ENCODE measurements at regions not wholly inside any gene's neighbourhood (a gene's known extent, or its start where the extent isn't known, plus 50 kb on each side); places are given as distances from the start of the nearest gene placed in this dataset.

GRCh38 chr11:134489728-134490127 is 77.7 kb upstream of the B3GAT1 start:
- Histone ChIP-seq H3K9me3 (ENCODE audit: control insufficient read depth, low read depth, low read length) (no peaks in the 10 kb centered on the region), H3K4me1 (ENCODE audit: control insufficient read depth, insufficient read depth, low read length) (no peaks in the 10 kb centered on the region), H3K27me3 (ENCODE audit: control insufficient read depth, insufficient read depth, low read length) (no peaks in the 10 kb centered on the region), H3K36me3 (ENCODE audit: control insufficient read depth, insufficient read depth, low read length) (no peaks in the 10 kb centered on the region), H3K4me3 (ENCODE audit: low read length) (no peak overlapping the region), H3K27ac (ENCODE audit: low read length) (no peak overlapping the region)
- WGBS (ENCODE audit: insufficient coverage, low lambda C conversion rate) = no CpG with 5 or more reads among the region's 5 CpGs
- no peak for DNase-seq

DNA sequence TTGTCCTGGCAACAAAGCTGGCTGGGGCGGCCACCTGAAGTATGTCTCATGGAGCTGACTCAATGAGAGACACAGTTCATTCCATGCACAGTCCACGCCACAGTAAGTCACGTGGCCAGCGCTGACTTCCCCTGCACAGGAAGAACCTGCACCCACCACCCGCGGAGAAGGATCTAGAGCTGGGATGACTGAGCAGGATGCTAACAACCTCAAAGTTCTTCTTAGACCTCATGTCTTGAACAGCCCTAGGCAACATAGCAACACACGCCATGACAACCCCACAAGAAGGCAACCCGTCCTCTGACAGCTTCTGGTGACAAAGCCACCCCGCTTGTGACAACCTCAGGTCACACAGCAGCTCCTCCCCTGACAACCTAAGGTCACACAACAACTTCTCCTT is 76.9 kb upstream of the B3GAT1 start:
- WGBS (ENCODE audit: insufficient coverage, low lambda C conversion rate) = no CpG with 5 or more reads among the region's 9 CpGs
- peaks cover 2% of the 10 kb centered on the region for H3K36me3 ChIP-seq (ENCODE audit: control insufficient read depth, insufficient read depth, low read length)
- H3K27ac ChIP-seq (ENCODE audit: low read length) = no peak overlapping the region
- DNase-seq = no peak
- H3K9me3 ChIP-seq (ENCODE audit: control insufficient read depth, low read depth, low read length) = no peaks in the 10 kb centered on the region
- no peak overlapping the region for H3K4me3 ChIP-seq (ENCODE audit: low read length)
- H3K27me3 ChIP-seq (ENCODE audit: control insufficient read depth, insufficient read depth, low read length) = no peaks in the 10 kb centered on the region
- no peaks in the 10 kb centered on the region for H3K4me1 ChIP-seq (ENCODE audit: control insufficient read depth, insufficient read depth, low read length)

GRCh38 chr11:134488512-134488911 is 76.5 kb upstream of the B3GAT1 start:
- Histone ChIP-seq H3K4me1 (ENCODE audit: control insufficient read depth, insufficient read depth, low read length) (no peaks in the 10 kb centered on the region), H3K36me3 (ENCODE audit: control insufficient read depth, insufficient read depth, low read length) (peaks cover 2% of the 10 kb centered on the region), H3K9me3 (ENCODE audit: control insufficient read depth, low read depth, low read length) (no peaks in the 10 kb centered on the region), H3K4me3 (ENCODE audit: low read length) (no peak overlapping the region), H3K27ac (ENCODE audit: low read length) (no peak overlapping the region), H3K27me3 (ENCODE audit: control insufficient read depth, insufficient read depth, low read length) (no peaks in the 10 kb centered on the region)
- no peak for DNase-seq
- WGBS (ENCODE audit: insufficient coverage, low lambda C conversion rate) = no CpG with 5 or more reads among the region's 4 CpGs

DNA sequence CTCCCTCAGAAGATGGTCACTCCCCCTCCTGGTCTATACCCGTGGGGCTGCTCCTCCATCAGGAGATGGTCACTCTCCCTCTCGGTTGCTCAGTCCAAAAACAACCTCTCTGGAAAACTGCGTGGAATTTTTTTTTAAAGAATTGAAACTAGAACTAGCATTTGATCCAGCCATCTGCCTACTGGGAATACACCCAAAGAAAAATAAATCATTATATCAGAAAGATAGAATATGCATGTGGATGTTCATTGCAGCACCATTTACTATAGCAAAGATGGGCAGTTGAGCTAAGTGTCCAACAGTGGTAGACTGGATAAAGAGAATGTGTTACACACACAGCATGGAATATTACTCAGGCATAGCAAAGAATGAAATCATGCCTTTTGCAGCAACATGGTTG is 75.7 kb upstream of the B3GAT1 start:
- Histone ChIP-seq H3K4me1 (ENCODE audit: control insufficient read depth, insufficient read depth, low read length) (no peaks in the 10 kb centered on the region), H3K27ac (ENCODE audit: low read length) (no peak overlapping the region), H3K4me3 (ENCODE audit: low read length) (no peak overlapping the region), H3K9me3 (ENCODE audit: control insufficient read depth, low read depth, low read length) (no peaks in the 10 kb centered on the region), H3K36me3 (ENCODE audit: control insufficient read depth, insufficient read depth, low read length) (peaks cover 2% of the 10 kb centered on the region), H3K27me3 (ENCODE audit: control insufficient read depth, insufficient read depth, low read length) (no peaks in the 10 kb centered on the region)
- no CpG with 5 or more reads among the region's 3 CpGs for WGBS (ENCODE audit: insufficient coverage, low lambda C conversion rate)
- DNase-seq = no peak

GRCh38 chr11:134486704-134487103 is 74.7 kb upstream of the B3GAT1 start:
- Histone ChIP-seq H3K4me3 (ENCODE audit: low read length) (no peak overlapping the region), H3K27ac (ENCODE audit: low read length) (no peak overlapping the region), H3K36me3 (ENCODE audit: control insufficient read depth, insufficient read depth, low read length) (peaks cover 2% of the 10 kb centered on the region), H3K27me3 (ENCODE audit: control insufficient read depth, insufficient read depth, low read length) (no peaks in the 10 kb centered on the region), H3K9me3 (ENCODE audit: control insufficient read depth, low read depth, low read length) (no peaks in the 10 kb centered on the region), H3K4me1 (ENCODE audit: control insufficient read depth, insufficient read depth, low read length) (peaks cover 1% of the 10 kb centered on the region)
- no peak for DNase-seq
- WGBS (ENCODE audit: insufficient coverage, low lambda C conversion rate) = no CpG with 5 or more reads among the region's 6 CpGs

DNA sequence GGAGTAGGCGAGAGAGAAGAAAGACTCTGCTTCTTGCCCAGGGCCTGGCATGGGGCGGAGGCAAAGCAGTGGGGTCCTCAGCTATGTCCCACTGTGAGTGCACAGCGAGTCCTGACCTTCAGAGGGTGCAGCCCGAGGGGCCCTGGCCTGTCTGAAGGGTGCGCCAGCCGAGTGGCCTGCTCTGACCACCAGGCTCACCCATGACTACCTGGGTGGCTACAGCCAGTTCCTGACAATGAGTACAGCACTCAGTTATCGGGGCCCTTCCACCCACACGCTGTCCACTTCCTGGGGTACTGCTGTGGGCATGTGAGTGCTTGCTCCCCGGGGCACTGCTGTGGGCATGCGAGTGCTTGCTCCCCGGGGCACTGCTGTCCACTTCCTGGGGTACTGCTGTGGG is 74.1 kb upstream of the B3GAT1 start:
- H3K4me3 ChIP-seq (ENCODE audit: low read length) = no peak overlapping the region
- no CpG with 5 or more reads among the region's 11 CpGs for WGBS (ENCODE audit: insufficient coverage, low lambda C conversion rate)

GRCh38 chr11:134485316-134485715 is 73.3 kb upstream of the B3GAT1 start:
- Histone ChIP-seq H3K27ac (ENCODE audit: low read length) (no peak overlapping the region), H3K9me3 (ENCODE audit: control insufficient read depth, low read depth, low read length) (no peaks in the 10 kb centered on the region), H3K4me1 (ENCODE audit: control insufficient read depth, insufficient read depth, low read length) (peaks cover 6% of the 10 kb centered on the region), H3K4me3 (ENCODE audit: low read length) (no peak overlapping the region), H3K36me3 (ENCODE audit: control insufficient read depth, insufficient read depth, low read length) (peaks cover 2% of the 10 kb centered on the region), H3K27me3 (ENCODE audit: control insufficient read depth, insufficient read depth, low read length) (no peaks in the 10 kb centered on the region)
- WGBS (ENCODE audit: insufficient coverage, low lambda C conversion rate) = no CpG with 5 or more reads among the region's 5 CpGs
- no peak for DNase-seq

More for the DNA sequence above, 74.1 kb upstream of the B3GAT1 start:
- H3K27ac ChIP-seq (ENCODE audit: low read length) = no peak overlapping the region
- H3K27me3 ChIP-seq (ENCODE audit: control insufficient read depth, insufficient read depth, low read length) = no peaks in the 10 kb centered on the region
- DNase-seq = no peak
- no peaks in the 10 kb centered on the region for H3K9me3 ChIP-seq (ENCODE audit: control insufficient read depth, low read depth, low read length)
- H3K36me3 ChIP-seq (ENCODE audit: control insufficient read depth, insufficient read depth, low read length) = peaks cover 2% of the 10 kb centered on the region
- H3K4me1 ChIP-seq (ENCODE audit: control insufficient read depth, insufficient read depth, low read length) = peaks cover 6% of the 10 kb centered on the region

DNA sequence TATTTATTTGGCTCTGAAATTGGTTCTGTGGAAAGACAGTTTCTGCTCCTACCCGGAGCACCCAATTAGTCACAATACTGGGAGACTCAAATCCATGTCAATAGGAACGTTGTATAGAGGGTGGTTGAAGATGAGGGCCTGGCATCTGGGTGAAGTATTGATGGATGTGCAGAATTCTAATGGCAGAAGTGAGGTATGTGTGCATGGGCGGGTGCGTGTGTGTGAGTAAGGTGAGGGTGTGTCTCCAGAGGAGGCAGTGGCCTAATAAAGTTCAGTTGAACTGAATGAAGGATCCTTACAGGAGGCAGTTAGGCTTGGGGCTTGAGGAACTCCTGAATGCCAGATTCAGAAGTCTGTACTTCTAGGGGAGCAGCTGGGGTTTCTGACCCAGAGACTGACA is 71.8 kb upstream of the B3GAT1 start:
- DNase-seq = no peak
- peaks cover 2% of the 10 kb centered on the region for H3K36me3 ChIP-seq (ENCODE audit: control insufficient read depth, insufficient read depth, low read length)
- no peak overlapping the region for H3K4me3 ChIP-seq (ENCODE audit: low read length)
- H3K27ac ChIP-seq (ENCODE audit: low read length) = no peak overlapping the region
- peaks cover 6% of the 10 kb centered on the region for H3K4me1 ChIP-seq (ENCODE audit: control insufficient read depth, insufficient read depth, low read length)
- no CpG with 5 or more reads among the region's 4 CpGs for WGBS (ENCODE audit: insufficient coverage, low lambda C conversion rate)
- no peaks in the 10 kb centered on the region for H3K27me3 ChIP-seq (ENCODE audit: control insufficient read depth, insufficient read depth, low read length)
- no peaks in the 10 kb centered on the region for H3K9me3 ChIP-seq (ENCODE audit: control insufficient read depth, low read depth, low read length)

- Histone ChIP-seq H3K4me3 (ENCODE audit: low read length) (no peak overlapping the region), H3K9me3 (ENCODE audit: control insufficient read depth, low read depth, low read length) (no peaks in the 10 kb centered on the region), H3K27me3 (ENCODE audit: control insufficient read depth, insufficient read depth, low read length) (no peaks in the 10 kb centered on the region), H3K36me3 (ENCODE audit: control insufficient read depth, insufficient read depth, low read length) (peaks cover 2% of the 10 kb centered on the region), H3K4me1 (ENCODE audit: control insufficient read depth, insufficient read depth, low read length) (peaks cover 6% of the 10 kb centered on the region), H3K27ac (ENCODE audit: low read length) (no peak overlapping the region)
- no peak for DNase-seq
- no CpG with 5 or more reads among the region's 14 CpGs for WGBS (ENCODE audit: insufficient coverage, low lambda C conversion rate)
Measured at GRCh38 chr11:134483291-134483690, 71.2 kb upstream of the B3GAT1 start.

DNA sequence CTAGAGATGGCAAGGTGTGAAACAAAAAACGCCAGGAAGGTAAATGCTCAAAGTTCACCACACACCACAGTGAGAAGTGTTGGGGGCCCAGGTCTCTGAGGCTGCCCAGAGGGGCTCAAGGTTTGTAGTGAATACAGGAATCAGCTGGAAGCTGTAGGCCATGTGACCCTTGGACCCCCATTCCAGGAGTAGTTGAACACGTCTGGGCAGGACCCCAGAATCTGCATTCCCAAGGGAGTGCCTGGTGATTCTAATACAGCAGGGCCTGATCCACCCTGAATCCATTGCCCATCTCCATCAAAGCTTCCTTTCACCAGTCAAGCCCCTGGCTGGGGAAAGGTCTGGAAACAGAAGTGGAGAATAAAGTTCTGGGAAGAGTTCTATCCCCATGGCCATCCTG is 70.8 kb upstream of the B3GAT1 start:
- Histone ChIP-seq H3K27me3 (ENCODE audit: control insufficient read depth, insufficient read depth, low read length) (no peaks in the 10 kb centered on the region), H3K9me3 (ENCODE audit: control insufficient read depth, low read depth, low read length) (no peaks in the 10 kb centered on the region), H3K4me3 (ENCODE audit: low read length) (no peak overlapping the region), H3K36me3 (ENCODE audit: control insufficient read depth, insufficient read depth, low read length) (peaks cover 2% of the 10 kb centered on the region), H3K4me1 (ENCODE audit: control insufficient read depth, insufficient read depth, low read length) (peaks cover 6% of the 10 kb centered on the region), H3K27ac (ENCODE audit: low read length) (no peak overlapping the region)
- WGBS (ENCODE audit: insufficient coverage, low lambda C conversion rate) = 71% methylated on average over 1 of the region's 2 CpGs
- DNase-seq = no peak

DNA sequence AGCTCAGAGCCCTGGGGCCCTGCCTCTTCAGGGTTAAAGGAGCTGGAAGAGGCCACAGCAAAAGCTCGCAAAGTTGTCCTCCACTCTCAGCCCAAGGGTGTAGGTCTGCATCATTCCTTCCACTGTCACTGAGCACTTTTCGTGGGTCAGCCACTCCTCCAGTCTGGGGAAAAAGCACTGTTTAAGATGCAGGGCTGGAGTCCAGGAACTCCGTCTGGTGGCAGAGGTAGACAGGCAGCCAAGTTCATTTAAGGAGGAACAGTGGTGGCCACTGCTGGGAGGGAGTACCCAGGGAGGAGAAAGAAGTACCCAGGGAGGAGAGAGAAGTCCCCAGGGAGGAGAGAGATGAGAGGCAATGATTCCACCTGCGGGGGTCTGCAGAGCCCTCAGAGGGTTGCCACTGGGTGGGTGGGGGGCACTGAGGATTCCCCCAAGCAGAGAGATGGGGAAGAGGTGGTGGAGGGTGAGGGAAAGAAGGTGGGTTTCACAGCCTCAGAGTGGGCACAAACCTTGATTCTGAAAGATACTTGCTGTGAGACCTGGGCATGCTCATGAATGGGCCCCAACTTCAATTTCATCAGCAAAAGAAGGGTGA is 70.0 kb upstream of the B3GAT1 start:
- Histone ChIP-seq H3K27me3 (ENCODE audit: control insufficient read depth, insufficient read depth, low read length) (no peaks in the 10 kb centered on the region), H3K4me3 (ENCODE audit: low read length) (no peak overlapping the region), H3K9me3 (ENCODE audit: control insufficient read depth, low read depth, low read length) (no peaks in the 10 kb centered on the region), H3K4me1 (ENCODE audit: control insufficient read depth, insufficient read depth, low read length) (peaks cover 6% of the 10 kb centered on the region), H3K27ac (ENCODE audit: low read length) (no peak overlapping the region), H3K36me3 (ENCODE audit: control insufficient read depth, insufficient read depth, low read length) (peaks cover 2% of the 10 kb centered on the region)
- no CpG with 5 or more reads among the region's 4 CpGs for WGBS (ENCODE audit: insufficient coverage, low lambda C conversion rate)
- no peak for DNase-seq

Data from large intestine (tissue), 3 donors.